Ishikawa (cell line): ENCODE measurements at regions not wholly inside any gene's neighbourhood (a gene's known extent, or its start where the extent isn't known, plus 50 kb on each side); places are given as distances from the start of the nearest gene placed in this dataset.

Source experiments
- CEBPB ChIP-seq: IDR thresholded peaks from 2 replicates; pipeline ENCODE4 v1.6.1; 2012
- CREB1 ChIP-seq: IDR thresholded peaks from 2 replicates; pipeline ENCODE4 v1.6.1; 2012; ENCODE audit warnings: low read depth
- EGR1 ChIP-seq: IDR thresholded peaks from 2 replicates; pipeline ENCODE4 v1.6.1; 2012
- EP300 ChIP-seq: IDR thresholded peaks from 2 replicates; pipeline ENCODE4 v1.6.1; 2012; ENCODE audit warnings: borderline replicate concordance
- FOXM1 ChIP-seq: IDR thresholded peaks from 2 replicates; pipeline ENCODE4 v1.6.1; 2012; ENCODE audit warnings: low read depth, borderline replicate concordance
- MAX ChIP-seq: IDR thresholded peaks from 2 replicates; pipeline ENCODE4 v1.6.1; 2012
- NFIC ChIP-seq: IDR thresholded peaks from 2 replicates; pipeline ENCODE4 v1.6.1; 2012
- RAD21 ChIP-seq: IDR thresholded peaks from 2 replicates; pipeline ENCODE4 v1.6.1; 2012; ENCODE audit warnings: low read depth
- REST ChIP-seq: IDR thresholded peaks from 2 replicates; pipeline ENCODE4 v1.6.1; 2012; ENCODE audit warnings: low read depth, mild to moderate bottlenecking
- TAF1 ChIP-seq: IDR thresholded peaks from 2 replicates; pipeline ENCODE4 v1.6.1; 2012; ENCODE audit warnings: low read depth, mild to moderate bottlenecking
- TCF12 ChIP-seq: IDR thresholded peaks from 2 replicates; pipeline ENCODE4 v1.6.1; 2012; ENCODE audit warnings: low read depth
- TEAD4 ChIP-seq: IDR thresholded peaks from 2 replicates; pipeline ENCODE4 v1.6.1; 2012
- YY1 ChIP-seq: IDR thresholded peaks from 2 replicates; pipeline ENCODE4 v1.6.1; 2012; ENCODE audit warnings: low read depth
- ZBTB7A ChIP-seq: IDR thresholded peaks from 2 replicates; pipeline ENCODE4 v1.6.1; 2012; ENCODE audit warnings: low read depth

- TF ChIP-seq RAD21 (no peak), EGR1 (no peak), TAF1 (no peak), MAX (no peak), FOXM1 (no peak), CREB1 (no peak), TEAD4 (no peak), EP300 (no peak), YY1 (no peak), CEBPB (no peak), REST (no peak), TCF12 (no peak), ZBTB7A (no peak), NFIC (no peak)
Measured at GRCh38 chr13:109517517-109517916, 268.9 kb downstream of the IRS2 start.
